Glutamatergic neuron (in vitro differentiated cells): ENCODE measurements at regions not wholly inside any gene's neighbourhood (a gene's known extent, or its start where the extent isn't known, plus 50 kb on each side); places are given as distances from the start of the nearest gene placed in this dataset.
A peak's percentile ranks its signal among the peaks of the same experiment; 100 is the strongest.

Experiments used
- DNase-seq: peaks from one replicate; pipeline ENCODE4 v3.0.0; 2022
- H3K27ac Mint-ChIP-seq: one replicate; pipeline ENCODE4 v1.8.0; 2020; ENCODE audit warnings: mild to moderate bottlenecking, mixed read lengths, inconsistent platforms; ENCODE audit not compliant: unreplicated experiment
- H3K27me3 Mint-ChIP-seq: one replicate; pipeline ENCODE4 v1.8.0; 2020; ENCODE audit warnings: mild to moderate bottlenecking, moderate library complexity, mixed read lengths, inconsistent platforms; ENCODE audit not compliant: unreplicated experiment
- H3K36me3 Mint-ChIP-seq: one replicate; pipeline ENCODE4 v1.8.0; 2020; ENCODE audit warnings: mild to moderate bottlenecking, mixed read lengths, inconsistent platforms; ENCODE audit not compliant: unreplicated experiment
- H3K4me1 Mint-ChIP-seq: one replicate; pipeline ENCODE4 v1.8.0; 2020; ENCODE audit warnings: mild to moderate bottlenecking, low read depth, mixed read lengths, inconsistent platforms; ENCODE audit not compliant: unreplicated experiment
- H3K4me3 Mint-ChIP-seq: one replicate; pipeline ENCODE4 v1.8.0; 2020; ENCODE audit warnings: mild to moderate bottlenecking, mixed read lengths, inconsistent platforms; ENCODE audit not compliant: unreplicated experiment
- H3K9me3 Mint-ChIP-seq: one replicate; pipeline ENCODE4 v1.8.0; 2020; ENCODE audit warnings: mild to moderate bottlenecking, moderate library complexity, mixed read lengths, inconsistent platforms; ENCODE audit not compliant: unreplicated experiment
- CTCF ChIP-seq: fragments of 200-600 bp; sonication (generic); IDR thresholded peaks from one replicate; pipeline ENCODE4 v1.5.0; 2021; ENCODE audit not compliant: partially characterized antibody, unreplicated experiment

- Mint-ChIP-seq H3K27me3 (no peaks in the 10 kb centered on the region), H3K36me3 (no peaks in the 10 kb centered on the region), H3K9me3 (peaks cover 6% of the 10 kb centered on the region), H3K4me3 (no peak overlapping the region), H3K4me1 (peaks cover 26% of the 10 kb centered on the region), H3K27ac (no peak overlapping the region)
- no peak for TF ChIP-seq CTCF
- DNase-seq, result no peak
Observed at GRCh38 chr11:134579724-134580609, 167.9 kb upstream of the B3GAT1 start.

GRCh38 chr11:134578807-134579723, 167.0 kb upstream of the B3GAT1 start:
- Mint-ChIP-seq H3K9me3 (peaks cover 6% of the 10 kb centered on the region), H3K4me3 (no peak overlapping the region), H3K27me3 (no peaks in the 10 kb centered on the region), H3K36me3 (no peaks in the 10 kb centered on the region), H3K27ac (no peak overlapping the region), H3K4me1 (peaks cover 25% of the 10 kb centered on the region)
- TF ChIP-seq CTCF, result peak; percentile 3
- no peak for DNase-seq

GRCh38 chr11:134577751-134578395, 165.8 kb upstream of the B3GAT1 start:
- Mint-ChIP-seq H3K9me3 (peaks cover 4% of the 10 kb centered on the region), H3K4me1 (peaks cover 29% of the 10 kb centered on the region), H3K4me3 (no peak overlapping the region), H3K27me3 (peaks cover 2% of the 10 kb centered on the region), H3K27ac (no peak overlapping the region), H3K36me3 (no peaks in the 10 kb centered on the region)
- TF ChIP-seq CTCF, result no peak
- DNase-seq, result no peak

- peaks cover 4% of the 10 kb centered on the region for H3K9me3 Mint-ChIP-seq
- H3K27me3 Mint-ChIP-seq, result peaks cover 2% of the 10 kb centered on the region
- H3K27ac Mint-ChIP-seq, result no peak overlapping the region
- H3K4me1 Mint-ChIP-seq, result peaks cover 29% of the 10 kb centered on the region
- no peak overlapping the region for H3K4me3 Mint-ChIP-seq
- DNase-seq, result no peak
- TF ChIP-seq CTCF, result no peak
- H3K36me3 Mint-ChIP-seq, result no peaks in the 10 kb centered on the region
Observed at GRCh38 chr11:134576721-134577171, 164.7 kb upstream of the B3GAT1 start.
